ENCODE measurements at regions not wholly inside any gene's neighbourhood (a gene's known extent, or its start where the extent isn't known, plus 50 kb on each side); places are given as distances from the start of the nearest gene placed in this dataset.

- DNase-seq (ENCODE audit: low spot score), result no peak
- ATAC-seq, result no peak
Measured at GRCh38 chr7:12882710-12883109, 195.3 kb downstream of the ARL4A start.

GRCh38 chr7:12884033-12884432 is 196.6 kb downstream of the ARL4A start:
- ATAC-seq (no peak), DNase-seq (ENCODE audit: low spot score) (no peak)

- DNase-seq (ENCODE audit: low spot score) (no peak), ATAC-seq (no peak)
Measured at GRCh38 chr7:12884856-12885440, 197.5 kb downstream of the ARL4A start.

DNA sequence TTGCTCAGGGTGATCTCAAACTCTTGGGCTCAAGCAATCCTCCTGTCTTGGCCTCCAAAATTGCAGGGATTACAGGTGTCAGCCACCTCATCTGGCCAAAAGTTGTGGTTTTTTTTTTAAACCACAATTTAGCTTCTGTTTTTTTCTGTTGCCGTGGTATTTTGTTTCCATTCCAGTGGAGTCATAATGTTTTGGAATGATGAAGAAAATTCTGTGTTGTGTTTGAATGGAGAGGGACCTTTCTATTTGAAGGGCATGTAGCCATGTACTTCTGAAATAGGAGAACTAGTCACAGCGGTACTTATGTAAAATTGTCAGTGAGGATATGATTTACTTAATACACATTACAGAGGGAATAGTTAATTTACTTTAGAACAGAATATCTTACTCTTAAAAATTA is 201.3 kb downstream of the ARL4A start:
- ATAC-seq, result no peak
- DNase-seq (ENCODE audit: low spot score), result no peak

- DNase-seq (ENCODE audit: low spot score), result no peak
- ATAC-seq, result no peak
Measured at GRCh38 chr7:12889391-12889790, 202.0 kb downstream of the ARL4A start.

GRCh38 chr7:12890586-12890985 is 203.2 kb downstream of the ARL4A start:
- no peak for ATAC-seq
- DNase-seq (ENCODE audit: low spot score), result no peak

GRCh38 chr7:12893292-12893691 is 205.9 kb downstream of the ARL4A start:
- DNase-seq (ENCODE audit: low spot score) (no peak), ATAC-seq (no peak)

DNA sequence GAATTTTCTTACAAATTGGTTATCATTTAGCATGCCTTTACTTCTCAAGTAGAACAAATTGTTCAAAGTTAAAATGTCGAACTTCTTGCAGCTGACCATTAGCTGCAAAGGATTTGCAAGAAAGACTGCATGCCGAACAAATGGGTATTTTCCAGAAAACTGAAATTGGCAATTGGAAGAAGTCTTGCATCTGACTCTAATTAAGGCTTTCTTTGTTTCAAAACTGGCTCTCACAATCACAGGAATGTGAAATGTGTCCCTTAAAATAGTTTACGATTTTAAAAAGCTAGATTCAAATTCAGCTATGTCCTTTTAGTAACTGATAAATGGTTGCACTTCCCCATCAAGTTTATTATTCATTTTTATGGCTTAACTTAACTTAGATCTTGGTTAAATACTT is 207.9 kb downstream of the ARL4A start:
- DNase-seq (ENCODE audit: low spot score) (no peak), ATAC-seq (no peak)

DNA sequence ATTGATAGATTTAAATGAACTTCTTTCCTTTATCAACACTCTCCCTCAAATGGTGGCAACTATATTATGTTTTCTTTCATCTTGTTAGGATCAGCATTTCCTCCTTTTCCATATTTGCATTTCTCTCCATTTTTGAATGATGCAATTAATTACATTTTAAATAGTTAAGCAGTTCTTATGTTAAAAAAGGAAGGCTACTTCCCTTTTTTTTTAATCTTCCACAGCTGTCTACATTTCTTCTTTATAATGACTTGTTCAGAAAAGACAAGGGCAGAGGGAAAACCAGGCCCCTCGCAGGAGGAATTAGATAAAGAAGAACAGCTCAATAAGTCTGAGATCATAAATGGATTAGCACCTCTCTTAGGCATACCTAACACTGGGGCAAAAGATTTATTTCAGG is 208.9 kb downstream of the ARL4A start:
- no peak for DNase-seq (ENCODE audit: low spot score)
- ATAC-seq, result no peak

DNA sequence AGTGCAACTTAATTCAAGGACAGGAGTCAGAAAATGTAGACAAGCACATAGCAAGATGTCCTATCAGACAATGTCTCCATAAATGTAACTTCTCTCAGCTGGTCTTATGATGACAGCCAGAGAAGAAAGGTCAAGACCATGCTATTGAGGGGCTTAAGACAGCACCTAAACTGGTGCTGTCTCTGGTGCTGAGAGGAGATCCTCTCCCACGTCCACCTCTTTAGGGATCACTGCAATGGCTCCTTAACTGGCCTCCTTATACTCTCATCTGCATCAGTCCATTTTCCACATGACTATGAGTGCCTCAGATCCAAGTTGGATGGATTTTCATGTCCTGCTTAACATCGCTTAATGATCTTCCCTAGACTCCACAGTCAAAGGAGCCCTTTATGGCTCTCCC is 210.6 kb downstream of the ARL4A start:
- no peak for ATAC-seq
- DNase-seq (ENCODE audit: low spot score), result no peak

GRCh38 chr7:12898620-12899019 is 211.2 kb downstream of the ARL4A start:
- DNase-seq (ENCODE audit: low spot score) (no peak), ATAC-seq (no peak)

GRCh38 chr7:12905671-12906070 is 218.2 kb downstream of the ARL4A start:
- ATAC-seq (no peak), DNase-seq (ENCODE audit: low spot score) (no peak)

GRCh38 chr7:12907774-12908173 is 220.3 kb downstream of the ARL4A start:
- ATAC-seq, result no peak

DNA sequence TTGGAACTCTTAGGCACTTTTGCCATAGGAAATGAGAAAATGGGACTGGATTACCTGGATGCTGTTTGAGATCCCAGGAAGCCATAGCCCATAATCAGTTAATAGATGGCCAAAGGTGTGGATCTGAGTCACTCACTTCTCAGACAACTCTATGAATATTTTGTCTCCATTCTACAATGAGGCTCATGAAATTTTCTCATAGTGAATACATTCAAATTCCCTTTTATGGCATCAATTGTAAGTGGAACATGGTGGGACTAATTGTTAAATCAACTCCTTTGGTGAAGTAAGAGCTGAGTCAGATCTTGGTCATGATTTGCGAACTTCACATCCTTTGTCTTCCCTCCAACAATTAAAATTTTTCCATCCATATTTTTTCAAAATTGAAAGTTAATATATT is 222.1 kb downstream of the ARL4A start:
- DNase-seq (ENCODE audit: low spot score) (no peak), ATAC-seq (no peak)

More at GRCh38 chr7:12907774-12908173, 220.3 kb downstream of the ARL4A start:
- DNase-seq (ENCODE audit: low spot score), result no peak

GRCh38 chr7:12911053-12911452 is 223.6 kb downstream of the ARL4A start:
- ATAC-seq (no peak), DNase-seq (ENCODE audit: low spot score) (no peak)

DNA sequence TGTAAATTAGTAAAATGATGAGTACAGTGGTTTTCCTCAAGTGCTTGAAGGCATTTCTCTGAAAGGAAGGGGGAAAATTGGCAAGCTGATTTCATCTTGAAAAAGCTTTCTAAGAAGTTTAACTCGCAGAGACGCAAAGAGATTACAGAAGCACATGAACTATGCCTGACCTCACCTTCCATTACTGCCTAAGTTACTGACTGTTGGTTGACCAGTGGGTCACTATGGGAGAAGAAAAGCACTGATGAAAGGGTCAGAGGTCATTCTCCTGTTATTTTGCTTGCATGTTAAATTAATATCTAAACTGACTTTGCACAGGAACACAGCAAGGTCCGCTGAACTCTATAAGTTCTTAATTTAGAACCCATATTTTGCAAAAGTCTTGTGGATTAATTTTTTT is 225.6 kb downstream of the ARL4A start:
- ATAC-seq (no peak), DNase-seq (ENCODE audit: low spot score) (no peak)

DNA sequence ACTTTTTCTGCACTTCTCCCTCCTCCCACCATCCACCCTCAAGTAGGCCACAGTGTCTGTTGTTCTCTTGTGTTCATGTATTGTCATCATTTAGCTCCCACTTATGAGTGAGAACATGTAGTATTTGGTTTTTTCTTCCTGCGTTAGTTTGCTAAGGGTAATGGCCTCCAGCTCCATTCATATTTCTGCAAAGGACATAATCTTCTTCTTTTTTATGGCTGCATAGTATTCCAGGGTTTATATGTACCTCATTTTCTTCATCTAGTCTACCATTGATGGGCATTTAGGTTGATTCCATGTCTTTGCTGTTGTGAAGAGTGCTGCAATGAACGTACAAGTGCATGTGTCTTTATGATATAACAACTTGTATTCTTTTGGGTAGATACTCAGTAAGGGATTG is 230.4 kb downstream of the ARL4A start:
- no peak for ATAC-seq
- DNase-seq (ENCODE audit: low spot score), result no peak

- ATAC-seq (no peak), DNase-seq (ENCODE audit: low spot score) (no peak)
Measured at GRCh38 chr7:12921751-12922345, 234.4 kb downstream of the ARL4A start.

DNA sequence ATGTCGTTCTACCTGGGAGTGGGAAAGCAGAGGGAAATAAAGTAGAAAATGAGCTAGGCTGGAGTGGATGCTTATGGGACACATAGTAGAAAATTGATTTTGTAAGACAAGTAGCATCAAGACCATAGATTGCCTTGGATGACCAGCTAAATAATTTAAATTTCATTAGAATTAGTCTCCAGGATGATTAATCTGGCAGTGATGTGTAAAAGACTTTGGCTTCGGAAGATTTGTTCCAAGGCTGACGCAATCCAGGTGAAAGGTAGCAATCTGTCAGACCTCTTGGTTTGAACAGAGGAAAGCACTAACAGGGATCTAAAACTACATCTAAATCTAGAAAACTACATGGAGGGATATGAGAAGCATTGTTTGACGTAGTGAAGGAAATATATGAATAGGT is 236.5 kb downstream of the ARL4A start:
- peak; percentile 51 for DNase-seq (ENCODE audit: low spot score)
- ATAC-seq, result peak; percentile 88

DNA sequence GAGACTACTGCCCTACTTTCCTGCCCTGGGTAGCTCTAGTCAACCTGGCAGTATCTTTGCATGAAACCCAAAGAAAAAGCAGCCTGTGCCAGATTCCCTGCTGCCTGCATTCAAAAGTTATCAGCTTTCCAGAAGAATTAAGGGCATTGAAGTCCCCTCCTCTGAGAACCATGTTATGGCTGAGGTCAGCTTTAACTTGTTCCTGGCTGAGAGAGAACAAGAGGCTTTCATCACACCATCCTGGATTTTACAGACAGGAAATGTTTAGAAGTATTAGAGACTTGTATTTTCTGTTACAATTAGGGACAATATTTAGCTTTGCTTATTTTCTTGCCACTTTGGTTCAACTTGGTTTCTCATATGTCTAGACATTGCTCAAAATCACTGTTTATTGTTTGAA is 238.8 kb downstream of the ARL4A start:
- ATAC-seq, result no peak
- no peak for DNase-seq (ENCODE audit: low spot score)

GRCh38 chr7:12927635-12928434 is 240.4 kb downstream of the ARL4A start:
- no peak for ATAC-seq

DNA sequence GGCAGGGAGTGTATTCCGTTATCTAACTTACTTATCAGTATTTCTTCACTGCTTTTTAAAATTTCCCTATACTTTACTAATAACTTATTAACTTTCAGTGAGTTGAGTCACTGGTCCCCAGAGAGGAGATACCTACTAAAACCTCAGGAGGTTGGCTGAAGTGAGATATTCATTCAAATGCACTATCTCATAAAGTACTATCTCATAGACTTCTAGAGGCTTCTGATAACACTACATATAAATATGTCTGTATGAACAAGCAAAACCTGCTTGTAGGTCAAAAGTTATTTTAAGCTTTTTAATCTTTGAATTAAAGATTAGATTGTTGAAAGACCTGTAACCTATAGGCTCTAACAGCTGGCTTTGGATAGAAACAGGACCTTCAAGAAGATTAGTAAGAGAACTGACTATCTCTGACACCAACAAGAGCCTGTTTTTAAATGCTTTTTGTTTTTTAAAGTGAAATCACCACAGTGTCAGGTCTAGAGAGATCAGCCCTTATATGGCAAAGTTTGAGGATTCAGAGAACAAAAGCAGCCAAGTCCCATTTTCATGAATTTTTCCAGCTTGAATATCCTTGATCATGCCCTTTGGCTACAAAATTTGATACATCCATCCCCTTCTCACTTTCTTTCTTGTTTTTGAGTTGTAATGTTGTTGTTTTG is 242.2 kb downstream of the ARL4A start:
- DNase-seq (ENCODE audit: low spot score) (no peak), ATAC-seq (peak; percentile 36)

More at GRCh38 chr7:12927635-12928434, 240.4 kb downstream of the ARL4A start:
- DNase-seq (ENCODE audit: low spot score), result no peak

Measured in left lobe of liver (tissue), 2 donors.